ENCODE measurements at regions not wholly inside any gene's neighbourhood (a gene's known extent, or its start where the extent isn't known, plus 50 kb on each side); places are given as distances from the start of the nearest gene placed in this dataset.

GRCh38 chr2:16727256-16727655, 61.6 kb upstream of the CYRIA start:
- no peaks in the 10 kb centered on the region for H3K9me3 ChIP-seq
- TF ChIP-seq CTCF (IDR thresholded peaks at IDR 0.05) (no peak), POLR2AphosphoS5 (IDR thresholded peaks at IDR 0.05) (no peak), POLR2A (IDR thresholded peaks at IDR 0.05) (no peak)
- H3K27me3 ChIP-seq, result no peaks in the 10 kb centered on the region
- no peaks in the 10 kb centered on the region for H3K36me3 ChIP-seq
- intact Hi-C loops (cut with DNase I; ENCODE audit: low total_unique reads), result no loop called here
- no peak for DNase-seq (ENCODE audit: low spot score in 2 of 2)
- H3K4me1 ChIP-seq, result no peaks in the 10 kb centered on the region
- H3K4me3 ChIP-seq, result no peak overlapping the region
- no peak overlapping the region for H3K27ac ChIP-seq

GRCh38 chr2:16726577-16726976, 60.9 kb upstream of the CYRIA start:
- intact Hi-C loops (cut with DNase I; ENCODE audit: low total_unique reads), result no loop called here

GRCh38 chr2:16726147-16726546, 60.5 kb upstream of the CYRIA start:
- Histone ChIP-seq H3K27ac (no peak overlapping the region), H3K9me3 (no peaks in the 10 kb centered on the region), H3K4me1 (no peaks in the 10 kb centered on the region), H3K36me3 (no peaks in the 10 kb centered on the region), H3K27me3 (no peaks in the 10 kb centered on the region), H3K4me3 (no peak overlapping the region)
- TF ChIP-seq CTCF (IDR thresholded peaks at IDR 0.05), result no peak
- no peak for TF ChIP-seq POLR2A (IDR thresholded peaks at IDR 0.05)
- no peak for TF ChIP-seq POLR2AphosphoS5 (IDR thresholded peaks at IDR 0.05)
- intact Hi-C loops (cut with DNase I; ENCODE audit: low total_unique reads), result no loop called here
- no peak for DNase-seq (ENCODE audit: low spot score in 2 of 2)

More at GRCh38 chr2:16726577-16726976, 60.9 kb upstream of the CYRIA start:
- no peaks in the 10 kb centered on the region for H3K4me1 ChIP-seq
- no peaks in the 10 kb centered on the region for H3K9me3 ChIP-seq
- no peak overlapping the region for H3K27ac ChIP-seq
- no peaks in the 10 kb centered on the region for H3K36me3 ChIP-seq
- H3K27me3 ChIP-seq, result no peaks in the 10 kb centered on the region
- DNase-seq (ENCODE audit: low spot score in 2 of 2), result no peak
- TF ChIP-seq POLR2AphosphoS5 (IDR thresholded peaks at IDR 0.05), result no peak
- TF ChIP-seq POLR2A (IDR thresholded peaks at IDR 0.05), result no peak
- TF ChIP-seq CTCF (IDR thresholded peaks at IDR 0.05), result no peak
- H3K4me3 ChIP-seq, result no peak overlapping the region

GRCh38 chr2:16725549-16725948, 59.9 kb upstream of the CYRIA start:
- TF ChIP-seq POLR2AphosphoS5 (IDR thresholded peaks at IDR 0.05) (no peak), POLR2A (IDR thresholded peaks at IDR 0.05) (no peak), CTCF (IDR thresholded peaks at IDR 0.05) (no peak)
- Histone ChIP-seq H3K4me1 (no peaks in the 10 kb centered on the region), H3K9me3 (no peaks in the 10 kb centered on the region), H3K4me3 (no peak overlapping the region), H3K27me3 (no peaks in the 10 kb centered on the region), H3K27ac (no peak overlapping the region), H3K36me3 (no peaks in the 10 kb centered on the region)
- intact Hi-C loops (cut with DNase I; ENCODE audit: low total_unique reads), result no loop called here
- DNase-seq (ENCODE audit: low spot score in 2 of 2), result no peak

- H3K9me3 ChIP-seq, result no peaks in the 10 kb centered on the region
- H3K27ac ChIP-seq, result no peak overlapping the region
- DNase-seq (ENCODE audit: low spot score in 2 of 2), result no peak
- no peaks in the 10 kb centered on the region for H3K27me3 ChIP-seq
- TF ChIP-seq POLR2A (IDR thresholded peaks at IDR 0.05), result no peak
- no peak for TF ChIP-seq CTCF (IDR thresholded peaks at IDR 0.05)
- no peak for TF ChIP-seq POLR2AphosphoS5 (IDR thresholded peaks at IDR 0.05)
- no peaks in the 10 kb centered on the region for H3K4me1 ChIP-seq
- no peaks in the 10 kb centered on the region for H3K36me3 ChIP-seq
- intact Hi-C loops (cut with DNase I; ENCODE audit: low total_unique reads), result no loop called here
- H3K4me3 ChIP-seq, result no peak overlapping the region
Observed at GRCh38 chr2:16722677-16723076, 57.0 kb upstream of the CYRIA start.
